ENCODE measurements at regions not wholly inside any gene's neighbourhood (a gene's known extent, or its start where the extent isn't known, plus 50 kb on each side); places are given as distances from the start of the nearest gene placed in this dataset.

DNA sequence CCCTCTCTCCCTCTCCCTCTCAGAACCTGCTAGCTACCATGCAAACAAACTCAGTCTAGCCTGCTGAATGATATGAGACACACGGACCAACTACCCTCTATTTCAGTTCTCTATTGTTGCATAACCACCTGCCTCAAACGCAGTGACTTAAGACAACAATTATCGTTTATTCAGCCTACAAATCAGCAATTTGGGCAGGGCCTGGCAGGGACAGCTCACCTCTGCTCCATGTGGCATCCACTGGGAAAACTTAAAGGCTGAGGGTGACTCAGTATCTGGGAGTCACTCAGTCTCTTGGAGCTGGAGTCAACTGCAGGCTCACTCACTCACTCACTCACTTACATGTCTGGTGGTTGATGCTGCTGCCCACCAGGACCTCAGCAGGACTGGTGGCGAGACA, 121.3 kb downstream of the SEC16B start:
- DNase-seq (ENCODE audit: extremely low read depth, low read depth, low spot score) = no peak

DNA sequence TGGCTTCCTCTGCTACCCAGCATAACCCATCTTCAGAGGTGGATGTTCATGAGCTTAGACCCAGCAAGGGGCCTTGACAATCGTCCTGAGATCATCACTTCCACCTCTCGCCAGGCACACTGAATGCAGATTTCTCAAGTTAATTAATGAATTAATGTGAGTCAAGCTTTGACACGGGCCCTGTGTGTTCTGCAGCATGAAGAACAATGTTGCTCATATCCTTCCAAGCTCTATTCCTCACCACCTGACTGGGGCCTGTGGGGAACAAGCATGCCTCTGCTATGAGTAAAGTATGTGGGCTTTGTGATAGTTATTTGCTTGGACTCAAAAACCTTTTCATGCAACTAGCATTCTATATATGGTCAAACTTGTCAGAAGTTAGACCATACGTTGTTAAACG, 122.0 kb downstream of the SEC16B start:
- no peak for DNase-seq (ENCODE audit: extremely low read depth, low read depth, low spot score)

DNA sequence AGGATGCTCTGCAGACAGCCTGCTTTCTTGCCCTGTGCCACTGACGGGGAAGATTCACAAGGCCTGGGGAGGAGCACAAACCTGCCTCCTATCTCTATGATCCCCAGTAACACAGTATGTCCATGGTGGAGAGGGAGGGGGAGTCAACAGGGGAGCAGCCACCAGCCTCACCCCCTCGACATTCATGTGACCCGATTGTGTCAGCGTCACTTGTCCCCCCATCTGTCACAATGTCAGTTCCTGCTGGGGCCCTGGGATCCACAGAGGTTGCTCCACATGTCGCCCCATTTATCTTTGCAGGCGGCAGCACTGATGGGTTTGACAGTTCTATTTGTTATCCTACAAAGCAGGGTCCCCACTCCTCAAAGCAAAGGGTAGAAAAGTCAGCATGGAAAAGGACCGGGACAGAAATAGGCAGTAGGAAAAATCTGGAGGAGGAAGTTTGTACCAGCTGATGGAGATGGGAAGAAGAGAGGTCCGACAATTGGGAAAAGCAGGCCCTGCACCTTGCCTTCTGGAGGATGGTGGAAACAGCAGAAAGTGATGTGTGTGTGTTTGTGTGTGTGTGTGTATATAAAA, 130.9 kb downstream of the SEC16B start:
- DNase-seq (ENCODE audit: extremely low read depth, low read depth, low spot score) = no peak

- no peak for DNase-seq (ENCODE audit: extremely low read depth, low read depth, low spot score)
Measured at GRCh38 chr1:177833631-177834030, 136.2 kb downstream of the SEC16B start.

- DNase-seq (ENCODE audit: extremely low read depth, low read depth, low spot score) = no peak
Measured at GRCh38 chr1:177830531-177831135, 139.2 kb downstream of the SEC16B start.

GRCh38 chr1:177825276-177825901, 144.5 kb downstream of the SEC16B start:
- DNase-seq (ENCODE audit: extremely low read depth, low read depth, low spot score) = no peak

DNA sequence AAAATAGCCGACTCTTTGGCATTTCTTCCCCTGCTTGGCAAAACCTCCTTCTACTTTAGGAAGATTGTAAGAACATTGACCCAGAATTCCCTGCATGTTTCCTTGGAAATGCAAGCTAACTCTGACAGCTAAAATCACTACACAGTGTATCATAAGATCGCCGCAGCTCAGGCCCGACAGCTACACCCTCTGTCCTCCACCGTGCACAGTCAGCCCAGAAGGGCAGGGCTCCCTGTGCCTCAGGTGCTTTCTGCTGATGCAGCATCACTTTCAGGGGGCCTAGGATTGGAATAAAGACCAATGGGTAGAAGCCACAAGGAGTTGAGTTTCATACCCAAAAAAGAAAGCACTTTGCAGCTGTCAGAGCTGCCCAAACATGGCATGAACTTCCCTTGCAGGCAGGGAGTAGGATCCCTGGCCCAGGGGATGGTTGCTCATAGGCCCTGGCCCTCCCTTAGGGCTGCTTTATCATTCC, 145.3 kb downstream of the SEC16B start:
- DNase-seq (ENCODE audit: extremely low read depth, low read depth, low spot score) = no peak

DNA sequence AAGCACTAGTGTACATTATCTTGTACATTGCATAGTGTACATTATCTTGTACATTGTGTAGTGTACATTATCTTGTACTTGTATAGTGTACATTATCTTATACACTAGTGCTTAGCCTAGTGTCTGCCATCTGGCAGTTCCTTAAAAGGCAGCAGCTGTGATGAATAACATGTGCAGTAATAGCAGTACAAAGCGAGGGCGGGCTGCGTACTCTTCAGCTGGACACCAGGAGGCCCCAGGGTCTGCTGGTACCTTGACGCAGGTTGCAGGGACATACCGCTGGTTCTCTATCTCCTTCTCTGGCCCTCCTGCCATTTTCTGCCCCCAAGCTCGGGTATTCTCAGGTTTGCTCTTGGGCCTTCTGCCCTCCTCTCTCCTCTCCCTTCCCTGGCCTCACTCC, 149.6 kb downstream of the SEC16B start:
- DNase-seq (ENCODE audit: extremely low read depth, low read depth, low spot score) = no peak

DNA sequence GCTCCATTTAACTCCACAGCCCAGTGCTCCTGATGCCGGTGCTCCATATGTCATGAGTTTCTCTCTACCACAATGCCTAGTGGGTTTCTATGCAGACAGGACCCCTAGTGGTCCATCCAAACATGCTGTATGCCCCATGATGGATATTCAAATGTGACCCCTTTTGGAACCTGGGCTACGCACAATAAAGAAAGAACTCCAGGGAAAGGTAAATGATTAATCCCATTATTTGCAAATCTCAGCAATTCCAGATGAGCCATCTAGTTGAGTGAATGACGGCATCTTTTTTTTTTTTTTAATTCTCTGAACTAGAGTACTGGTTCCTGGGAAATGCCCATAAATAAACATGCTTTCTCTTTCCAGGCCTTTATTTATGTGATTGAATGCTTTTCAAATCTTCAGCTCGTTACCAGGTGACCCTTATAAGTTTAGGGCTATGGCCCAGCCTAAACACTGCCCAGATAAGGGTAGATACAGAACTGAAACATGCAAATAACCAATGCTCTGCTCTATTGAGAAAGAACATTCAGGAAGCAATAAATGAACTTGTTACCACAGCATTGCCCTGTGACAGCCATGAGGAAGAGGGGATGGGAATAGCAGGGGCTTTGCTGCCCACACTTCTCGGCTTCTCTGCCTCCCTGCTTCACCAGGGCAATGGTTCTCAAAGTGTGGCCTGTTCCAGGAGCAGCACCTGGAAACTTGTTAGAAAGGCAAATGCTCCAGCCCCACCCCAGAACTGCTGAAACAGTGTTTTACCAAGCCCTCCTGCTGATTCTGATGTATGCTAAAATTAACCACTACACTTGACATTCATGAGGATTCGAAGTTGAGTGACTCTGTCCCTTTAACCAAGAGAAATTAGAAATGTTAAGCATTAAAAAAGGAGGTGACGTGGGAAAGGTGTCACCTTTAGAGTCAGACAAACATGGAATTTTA, 151.7 kb downstream of the SEC16B start:
- DNase-seq (ENCODE audit: extremely low read depth, low read depth, low spot score) = no peak

GRCh38 chr1:177812650-177813049, 157.2 kb downstream of the SEC16B start:
- DNase-seq (ENCODE audit: extremely low read depth, low read depth, low spot score) = no peak

GRCh38 chr1:177812144-177812543, 157.7 kb downstream of the SEC16B start:
- no peak for DNase-seq (ENCODE audit: extremely low read depth, low read depth, low spot score)

GRCh38 chr1:177811429-177811828, 158.4 kb downstream of the SEC16B start:
- no peak for DNase-seq (ENCODE audit: extremely low read depth, low read depth, low spot score)

DNA sequence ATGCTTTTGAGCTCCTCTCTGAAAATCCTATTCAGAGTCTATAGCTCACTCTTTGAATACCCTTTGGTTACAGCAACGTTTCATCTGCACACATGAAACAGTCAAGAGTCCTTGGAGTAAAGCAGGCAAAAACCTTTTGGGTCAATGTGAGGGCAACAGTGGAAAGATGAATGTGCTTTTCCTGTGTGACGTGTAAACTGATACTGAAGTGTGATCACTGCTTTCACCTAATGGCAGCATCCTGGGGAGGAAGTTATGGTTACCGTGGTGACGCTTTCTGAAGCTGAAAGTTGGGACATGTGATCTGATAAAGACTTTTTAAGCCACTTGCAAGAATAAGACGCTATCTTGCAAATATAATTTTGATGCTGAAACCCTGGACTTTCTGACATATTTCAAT, 160.0 kb downstream of the SEC16B start:
- no peak for DNase-seq (ENCODE audit: extremely low read depth, low read depth, low spot score)

DNA sequence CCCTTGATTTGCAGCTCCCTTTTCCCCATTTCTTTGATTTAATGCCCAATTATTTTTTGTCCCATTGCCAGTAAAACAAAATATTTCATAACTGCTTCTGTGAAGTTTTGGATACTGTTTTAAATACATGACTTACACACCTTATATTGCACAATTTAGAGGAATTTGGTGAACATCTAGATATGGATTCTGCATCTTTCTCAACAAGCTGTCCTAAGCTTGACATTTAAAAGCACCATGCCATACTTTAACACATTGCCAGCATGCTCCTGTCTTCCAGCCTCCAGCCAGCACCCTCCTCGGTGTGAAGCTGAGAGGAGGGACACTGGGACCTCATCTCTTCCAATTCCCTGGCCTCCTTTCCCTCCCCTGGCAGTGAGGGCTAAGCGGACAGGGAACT, 167.6 kb downstream of the SEC16B start:
- DNase-seq (ENCODE audit: extremely low read depth, low read depth, low spot score) = no peak

DNA sequence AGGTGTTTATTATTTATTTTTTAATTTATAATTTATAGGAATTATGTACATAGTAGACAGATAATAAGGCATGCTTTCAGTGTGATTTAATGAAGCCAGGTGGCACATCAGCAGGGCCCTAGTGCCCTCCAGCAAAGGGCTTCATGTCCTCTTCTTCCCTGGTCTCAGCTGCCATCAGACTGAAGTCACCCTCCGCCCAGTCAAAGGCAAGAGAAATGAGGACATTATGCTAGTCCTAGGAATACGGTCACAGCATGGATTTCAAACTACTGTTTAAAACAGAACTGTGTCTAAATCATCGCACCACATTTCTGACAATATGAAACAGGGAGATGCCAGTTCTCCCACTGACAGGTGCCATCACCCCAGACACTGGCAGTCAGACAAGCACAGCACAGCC, 168.1 kb downstream of the SEC16B start:
- DNase-seq (ENCODE audit: extremely low read depth, low read depth, low spot score) = no peak

GRCh38 chr1:177800400-177801088, 169.3 kb downstream of the SEC16B start:
- no peak for DNase-seq (ENCODE audit: extremely low read depth, low read depth, low spot score)

- no peak for DNase-seq (ENCODE audit: extremely low read depth, low read depth, low spot score)
Measured at GRCh38 chr1:177799746-177800145, 170.1 kb downstream of the SEC16B start.

GRCh38 chr1:177798614-177799013, 171.2 kb downstream of the SEC16B start:
- DNase-seq (ENCODE audit: extremely low read depth, low read depth, low spot score) = no peak

DNA sequence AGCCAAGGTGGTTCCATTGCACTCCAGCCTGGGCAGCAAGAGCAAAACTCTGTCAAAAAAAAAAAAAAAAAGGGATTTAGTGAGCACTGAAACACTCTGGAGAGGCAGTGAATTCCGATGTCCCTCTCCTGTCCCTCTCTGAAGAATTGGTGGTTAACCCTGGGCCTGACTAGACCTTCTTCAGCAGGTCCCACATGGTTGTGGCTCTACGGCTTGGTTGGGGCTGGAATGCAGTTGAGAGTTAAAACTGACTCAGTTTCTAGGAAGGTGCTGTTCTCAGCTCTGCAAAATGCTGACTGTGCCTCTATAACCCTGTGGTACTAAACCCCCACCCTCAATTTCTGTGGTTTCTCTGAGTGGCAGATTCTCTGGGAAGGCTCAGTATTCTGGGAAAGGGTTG, 173.3 kb downstream of the SEC16B start:
- DNase-seq (ENCODE audit: extremely low read depth, low read depth, low spot score) = no peak

DNA sequence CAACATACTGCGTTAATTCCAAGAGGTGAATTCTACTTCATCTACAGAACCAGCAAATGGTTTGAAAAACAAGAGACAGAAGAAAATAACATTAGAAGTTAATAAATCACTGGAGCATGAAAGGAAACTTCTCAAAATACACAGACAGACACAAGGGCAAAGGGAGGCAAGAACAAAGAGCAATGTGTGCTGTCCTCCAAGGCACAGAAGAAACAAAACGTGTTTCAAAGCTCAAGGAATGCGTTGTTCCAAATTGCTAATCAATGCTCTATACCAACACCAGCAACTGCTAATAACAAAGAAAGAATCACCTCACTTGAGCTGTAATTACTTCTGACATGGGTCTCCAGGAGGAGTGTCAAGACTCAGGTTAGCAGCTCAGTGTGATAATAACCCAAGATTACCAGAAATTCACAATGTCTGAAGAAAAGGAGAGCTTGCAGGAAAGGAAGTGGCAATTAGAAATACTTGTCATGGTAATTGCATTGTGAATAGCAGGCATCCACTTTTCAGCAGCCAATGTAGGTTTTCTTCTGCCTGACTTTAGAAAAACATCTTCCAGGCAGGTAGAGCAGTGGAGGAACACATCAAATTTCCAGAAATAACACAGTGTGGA, 175.4 kb downstream of the SEC16B start:
- no peak for DNase-seq (ENCODE audit: extremely low read depth, low read depth, low spot score)
